Astrocyte (in vitro differentiated cells and primary cell): ENCODE measurements at regions not wholly inside any gene's neighbourhood (a gene's known extent, or its start where the extent isn't known, plus 50 kb on each side); places are given as distances from the start of the nearest gene placed in this dataset.

Experiments used
- DNase-seq: peaks from one replicate; pipeline ENCODE4 v3.0.0-alpha.2; 2010; ENCODE audit warnings: low read depth
- FAIRE-seq: peaks from 2 replicates; lab custom pipeline; 2011; peaks lifted over from hg19 to GRCh38; lab: Jason Lieb, UNC
- H2AFZ ChIP-seq: 2 replicates; pipeline ENCODE4 v1.6.0; 2012; ENCODE audit warnings: low read depth, low read length, inconsistent platforms
- H3K27ac ChIP-seq: 2 replicates; pipeline ENCODE4 v1.5.1; 2011; ENCODE audit warnings: low read depth, low read length, inconsistent platforms
- H3K27me3 ChIP-seq: 2 replicates; pipeline ENCODE4 v1.6.0; 2011; ENCODE audit warnings: low read length, inconsistent platforms; ENCODE audit not compliant: insufficient read depth
- H3K36me3 ChIP-seq: 2 replicates; pipeline ENCODE4 v1.5.1; 2011; ENCODE audit warnings: low read length, inconsistent platforms; ENCODE audit not compliant: insufficient read depth
- H3K4me1 ChIP-seq: 2 replicates; pipeline ENCODE4 v1.5.1; 2011; ENCODE audit warnings: low read length, inconsistent platforms; ENCODE audit not compliant: insufficient read depth
- H3K4me2 ChIP-seq: 2 replicates; pipeline ENCODE4 v1.6.0; 2012; ENCODE audit warnings: low read length, inconsistent platforms
- H3K4me3 ChIP-seq: 2 replicates; pipeline ENCODE4 v1.5.1; 2011; ENCODE audit warnings: low read depth, mild to moderate bottlenecking, low read length, inconsistent platforms; ENCODE audit not compliant: insufficient read depth
- H3K79me2 ChIP-seq: 2 replicates; pipeline ENCODE4 v1.6.0; 2012; ENCODE audit warnings: mild to moderate bottlenecking, low read length, inconsistent platforms; ENCODE audit not compliant: insufficient read depth
- H3K9ac ChIP-seq: 2 replicates; pipeline ENCODE4 v1.6.0; 2012; ENCODE audit warnings: mild to moderate bottlenecking, low read length, inconsistent platforms
- H3K9me3 ChIP-seq: 2 replicates; pipeline ENCODE4 v1.5.1; 2012; ENCODE audit warnings: low read depth, mild to moderate bottlenecking, low read length, inconsistent platforms; ENCODE audit not compliant: insufficient read depth
- H4K20me1 ChIP-seq: 2 replicates; pipeline ENCODE4 v1.6.0; 2012; ENCODE audit warnings: low read length, inconsistent platforms; ENCODE audit not compliant: insufficient read depth
- H3K27ac Mint-ChIP-seq: one replicate; pipeline ENCODE4 v1.8.0; 2021; ENCODE audit warnings: mild to moderate bottlenecking, mixed read lengths; ENCODE audit not compliant: unreplicated experiment
- H3K27me3 Mint-ChIP-seq: one replicate; pipeline ENCODE4 v1.8.0; 2021; ENCODE audit warnings: low read depth, mixed read lengths; ENCODE audit not compliant: unreplicated experiment
- H3K36me3 Mint-ChIP-seq: one replicate; pipeline ENCODE4 v1.8.0; 2021; ENCODE audit warnings: low read depth, mixed read lengths; ENCODE audit not compliant: unreplicated experiment
- H3K4me1 Mint-ChIP-seq: one replicate; pipeline ENCODE4 v1.8.0; 2021; ENCODE audit warnings: low read depth, mixed read lengths; ENCODE audit not compliant: unreplicated experiment
- H3K4me3 Mint-ChIP-seq: one replicate; pipeline ENCODE4 v1.8.0; 2021; ENCODE audit warnings: mild to moderate bottlenecking, moderate library complexity, mixed read lengths; ENCODE audit not compliant: unreplicated experiment
- H3K9me3 Mint-ChIP-seq: one replicate; pipeline ENCODE4 v1.8.0; 2021; ENCODE audit warnings: mild to moderate bottlenecking, mixed read lengths; ENCODE audit not compliant: unreplicated experiment
- CTCF ChIP-seq: IDR thresholded peaks from 2 replicates; pipeline ENCODE4 v1.5.1; 2011; ENCODE audit warnings: low read depth, mild to moderate bottlenecking, inconsistent platforms, low read length, moderate library complexity; ENCODE audit not compliant: insufficient read depth
- EZH2 ChIP-seq: IDR thresholded peaks from 2 replicates; pipeline ENCODE4 v1.6.1; 2012; ENCODE audit warnings: mild to moderate bottlenecking, low read length, inconsistent platforms; ENCODE audit not compliant: insufficient read depth

DNA sequence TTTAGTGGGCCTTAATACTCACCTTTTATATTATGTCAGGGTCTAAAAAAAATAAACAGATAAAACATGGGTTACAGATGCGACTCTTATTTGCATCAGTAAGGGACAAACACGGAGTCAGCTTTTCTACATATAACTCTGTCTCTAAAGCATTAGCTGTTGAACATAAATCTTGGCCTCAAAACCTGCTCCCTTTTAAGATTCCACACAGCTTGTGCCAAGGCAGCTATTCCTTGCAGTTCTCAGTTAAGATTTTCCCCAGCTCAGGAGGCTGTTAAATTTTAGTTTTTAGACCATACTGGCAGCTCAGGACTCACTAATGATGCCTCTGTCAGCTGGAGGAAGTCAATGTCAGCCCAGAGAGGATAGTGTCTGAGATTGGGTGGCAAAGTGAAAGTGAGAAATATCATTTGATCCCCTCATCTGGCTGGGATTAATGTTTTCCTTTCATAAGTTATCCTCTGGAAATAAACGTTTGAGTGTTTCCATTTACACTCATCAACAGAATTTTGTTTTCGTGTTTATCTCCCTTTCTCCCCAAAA, 287.5 kb downstream of the ELAVL2 start:
- Mint-ChIP-seq H3K4me1 (peaks cover 16% of the 10 kb centered on the region), H3K36me3 (no peaks in the 10 kb centered on the region), H3K4me3 (no peak overlapping the region), H3K27me3 (peaks cover 24% of the 10 kb centered on the region), H3K27ac (no peak overlapping the region), H3K9me3 (no peaks in the 10 kb centered on the region)
- no peaks in the 10 kb centered on the region for H3K27me3 ChIP-seq
- H3K79me2 ChIP-seq = no peaks in the 10 kb centered on the region
- H4K20me1 ChIP-seq = no peaks in the 10 kb centered on the region
- DNase-seq = no peak
- no peak overlapping the region for H3K9ac ChIP-seq
- H3K9me3 ChIP-seq = no peaks in the 10 kb centered on the region
- no peak for FAIRE-seq
- TF ChIP-seq CTCF = no peak
- no peak for TF ChIP-seq EZH2
- H3K36me3 ChIP-seq = no peaks in the 10 kb centered on the region
- no peak overlapping the region for H3K4me3 ChIP-seq
- peak overlapping the region; percentile 62 for H2AFZ ChIP-seq
- peaks cover 8% of the 10 kb centered on the region for H3K4me1 ChIP-seq
- peak overlapping the region; percentile 81 for H3K4me2 ChIP-seq
- H3K27ac ChIP-seq = no peak overlapping the region

DNA sequence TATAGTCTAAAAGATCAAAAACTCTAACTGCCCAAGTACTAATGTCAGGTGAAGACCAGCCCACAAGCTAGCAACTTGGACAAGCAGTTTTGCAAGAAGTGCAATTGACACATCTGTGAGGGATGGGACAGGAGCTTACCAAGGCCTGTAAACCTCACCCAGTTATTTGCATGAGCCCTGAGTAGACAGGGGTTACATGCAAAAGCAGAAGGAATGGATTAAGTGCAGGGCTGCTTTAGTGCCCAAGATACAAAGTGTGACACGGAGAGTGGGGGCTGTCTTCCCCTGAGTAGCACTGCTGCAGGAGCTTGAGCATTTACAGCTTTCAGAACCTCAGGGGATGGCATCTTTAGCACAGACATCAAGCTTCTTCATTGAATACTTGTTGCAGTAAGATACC, 286.7 kb downstream of the ELAVL2 start:
- no peaks in the 10 kb centered on the region for H3K79me2 ChIP-seq
- TF ChIP-seq EZH2 = no peak
- no peak for TF ChIP-seq CTCF
- H3K9me3 Mint-ChIP-seq = no peaks in the 10 kb centered on the region
- no peak overlapping the region for H3K9ac ChIP-seq
- no peaks in the 10 kb centered on the region for H3K27me3 ChIP-seq
- no peak overlapping the region for H3K27ac Mint-ChIP-seq
- H3K36me3 ChIP-seq = no peaks in the 10 kb centered on the region
- peaks cover 19% of the 10 kb centered on the region for H3K4me1 Mint-ChIP-seq
- H3K9me3 ChIP-seq = no peaks in the 10 kb centered on the region
- DNase-seq = no peak
- no peak overlapping the region for H2AFZ ChIP-seq
- H3K4me1 ChIP-seq = peaks cover 8% of the 10 kb centered on the region
- H4K20me1 ChIP-seq = no peaks in the 10 kb centered on the region
- no peak overlapping the region for H3K4me2 ChIP-seq
- H3K36me3 Mint-ChIP-seq = no peaks in the 10 kb centered on the region
- H3K4me3 ChIP-seq = no peak overlapping the region
- no peak overlapping the region for H3K27ac ChIP-seq
- no peak for FAIRE-seq
- peaks cover 24% of the 10 kb centered on the region for H3K27me3 Mint-ChIP-seq
- no peak overlapping the region for H3K4me3 Mint-ChIP-seq

- no peak overlapping the region for H3K9ac ChIP-seq
- no peak overlapping the region for H2AFZ ChIP-seq
- no peaks in the 10 kb centered on the region for H3K36me3 ChIP-seq
- no peak overlapping the region for H3K27ac ChIP-seq
- H3K36me3 Mint-ChIP-seq = no peaks in the 10 kb centered on the region
- DNase-seq = no peak
- no peaks in the 10 kb centered on the region for H3K27me3 ChIP-seq
- TF ChIP-seq CTCF (no peak), EZH2 (no peak)
- H3K27me3 Mint-ChIP-seq = peaks cover 21% of the 10 kb centered on the region
- H3K4me3 Mint-ChIP-seq = no peak overlapping the region
- H3K9me3 ChIP-seq = no peaks in the 10 kb centered on the region
- H3K4me2 ChIP-seq = no peak overlapping the region
- peaks cover 8% of the 10 kb centered on the region for H3K4me1 ChIP-seq
- H3K9me3 Mint-ChIP-seq = no peaks in the 10 kb centered on the region
- no peaks in the 10 kb centered on the region for H3K79me2 ChIP-seq
- no peak overlapping the region for H3K4me3 ChIP-seq
- H3K4me1 Mint-ChIP-seq = peaks cover 19% of the 10 kb centered on the region
- no peaks in the 10 kb centered on the region for H4K20me1 ChIP-seq
- no peak for FAIRE-seq
- no peak overlapping the region for H3K27ac Mint-ChIP-seq
Measured at GRCh38 chr9:23541976-23542375, 284.1 kb downstream of the ELAVL2 start.
